B cell (primary cell): ENCODE measurements at regions not wholly inside any gene's neighbourhood (a gene's known extent, or its start where the extent isn't known, plus 50 kb on each side); places are given as distances from the start of the nearest gene placed in this dataset.

Experiments
- ATAC-seq: fragments of 200-7000 bp; cut with Tn5 transposase; one replicate; pipeline ENCODE4 v1.10.0; 2021; ENCODE audit warnings: low read depth, mild to moderate bottlenecking, moderate number of reproducible peaks, moderate library complexity
- CTCF ChIA-PET: fragments of 350-600 bp; sonication (Branson Sonifier 250); formaldehyde crosslinking; loops from one replicate; lab custom pipeline; 2021; ENCODE audit warnings: antibody characterized with exemption, inconsistent platforms; lab: Charles Lee
- POLR2A ChIA-PET: fragments of 350-600 bp; sonication (Branson Sonifier 250); formaldehyde crosslinking; loops from one replicate; lab custom pipeline; 2021; ENCODE audit warnings: antibody characterized with exemption; lab: Charles Lee
- DNase-seq: peaks from one replicate; pipeline ENCODE4 v3.0.0; 2013
- H2AFZ ChIP-seq: 2 replicates; pipeline ENCODE4 v1.6.1; 2012; ENCODE audit warnings: mild to moderate bottlenecking, low read depth, low read length; ENCODE audit not compliant: insufficient read depth, poor library complexity, severe bottlenecking
- H3K27ac ChIP-seq, 2 donors: 1 replicate in 1 of 2; 2 replicates in 1 of 2; pipeline ENCODE4 v1.5.1; 2012 to 2013; ENCODE audit warnings: low read length in 2 of 2, mild to moderate bottlenecking in 2 of 2, moderate library complexity in 1 of 2
- H3K27me3 ChIP-seq, 4 experiments: fragments of 200-600 bp in 1 of 4; sonication (generic) in 1 of 4; replicated peaks in 1 of 4; 1 replicate in 2 of 4; 2 replicates in 2 of 4; pipeline versions ENCODE4 v1.6.1 to v1.7.0; 2013 to 2016; ENCODE audit warnings: low read length in 3 of 4, mild to moderate bottlenecking in 2 of 4, mixed read lengths in 1 of 4, moderate library complexity in 1 of 4; ENCODE audit not compliant: insufficient read depth in 4 of 4, control insufficient read depth in 3 of 4; ENCODE audit errors: control extremely low read depth in 1 of 4
- H3K36me3 ChIP-seq, 2 experiments: replicated peaks in 1 of 2; 1 replicate in 1 of 2; 2 replicates in 1 of 2; pipeline versions ENCODE4 v1.6.1 to v1.7.1; 2013; ENCODE audit warnings: low read length in 1 of 2; ENCODE audit not compliant: insufficient read depth in 2 of 2, control insufficient read depth in 1 of 2; ENCODE audit errors: control extremely low read depth in 1 of 2, extremely low read depth in 1 of 2
- H3K4me1 ChIP-seq, 2 donors: fragments of 200-600 bp in 1 of 2; sonication (generic) in 1 of 2; 1 replicate in 1 of 2; 2 replicates in 1 of 2; pipeline versions ENCODE4 v1.5.1 to v1.6.1; 2013 to 2017; ENCODE audit warnings: low read length in 2 of 2; ENCODE audit not compliant: control insufficient read depth in 2 of 2, insufficient read depth in 2 of 2
- H3K4me2 ChIP-seq: replicated peaks from 2 replicates; pipeline ENCODE3; 2012; ENCODE audit warnings: mild to moderate bottlenecking, low read depth, low read length; ENCODE audit not compliant: poor library complexity, severe bottlenecking
- H3K4me3 ChIP-seq, 5 experiments: fragments of 200-600 bp in 1 of 5; sonication (generic) in 1 of 5; 1 replicate in 3 of 5; 2 replicates in 2 of 5; pipeline versions ENCODE4 v1.5.1 to v1.7.0; 2011 to 2016; ENCODE audit warnings: low read length in 4 of 5, mild to moderate bottlenecking in 4 of 5, low read depth in 2 of 5, control low read depth in 1 of 5, moderate library complexity in 1 of 5; ENCODE audit not compliant: insufficient read depth in 1 of 5; ENCODE audit errors: control extremely low read depth in 1 of 5, extremely low read depth in 1 of 5
- H3K79me2 ChIP-seq: fragments of 200-600 bp; sonication (generic); one replicate; pipeline ENCODE4 v1.6.0; 2016; ENCODE audit warnings: low read length; ENCODE audit not compliant: control insufficient read depth, insufficient read depth
- H3K9ac ChIP-seq: fragments of 200-600 bp; sonication (generic); 2 replicates; pipeline ENCODE4 v1.6.1; 2017; ENCODE audit warnings: mild to moderate bottlenecking, low read length, moderate library complexity
- H3K9me3 ChIP-seq, 3 donors: one replicate each; pipeline versions ENCODE4 v1.6.1 to v1.7.1; 2013; ENCODE audit warnings: low read length in 2 of 3; ENCODE audit not compliant: control insufficient read depth in 2 of 3, insufficient read depth in 1 of 3; ENCODE audit errors: control extremely low read depth in 1 of 3
- H4K20me1 ChIP-seq: 2 replicates; pipeline ENCODE4 v1.6.0; 2012; ENCODE audit warnings: mild to moderate bottlenecking, low read length; ENCODE audit not compliant: insufficient read depth, control insufficient read depth, poor library complexity, severe bottlenecking
- H3K27ac Mint-ChIP-seq: one replicate; pipeline ENCODE4 v1.8.0; 2021; ENCODE audit warnings: mixed read lengths
- H3K27me3 Mint-ChIP-seq: one replicate; pipeline ENCODE4 v1.8.0; 2021; ENCODE audit warnings: mixed read lengths
- H3K4me1 Mint-ChIP-seq: one replicate; pipeline ENCODE4 v1.8.0; 2021; ENCODE audit warnings: mixed read lengths
- H3K4me3 Mint-ChIP-seq: one replicate; pipeline ENCODE4 v1.8.0; 2021; ENCODE audit warnings: mixed read lengths
- H3K9me3 Mint-ChIP-seq: one replicate; pipeline ENCODE4 v1.8.0; 2022; ENCODE audit warnings: mixed read lengths; ENCODE audit not compliant: insufficient read depth
- EZH2 ChIP-seq: IDR thresholded peaks from 2 replicates; pipeline ENCODE4 v1.6.1; 2012; ENCODE audit warnings: borderline replicate concordance, low read depth, mild to moderate bottlenecking, moderate library complexity, low read length; ENCODE audit not compliant: insufficient read depth, poor library complexity, severe bottlenecking
- WGBS: methylation state at CpG from one replicate; pipeline ENCODE4 v1.1.5; 2013; ENCODE audit warnings: missing lambda C conversion rate; ENCODE audit not compliant: insufficient coverage; 5-methylcytosine and 5-hydroxymethylcytosine counted together
- intact Hi-C: fragments of 100-400 bp; cut with micrococcal nuclease; formaldehyde crosslinking; loops from one replicate; pipeline ENCODE4 v1.10.0; 2022
- TF ChIP-seq, protein P1 (sequence below): fragments of 200-600 bp; IDR thresholded peaks from one replicate; pipeline ENCODE4 v1.8.0; 2022; ENCODE audit warnings: antibody characterized with exemption, mild to moderate bottlenecking

GRCh38 chr12:67151886-67152285 is 117.3 kb upstream of the CAND1 start:
- Mint-ChIP-seq H3K27ac (no peak overlapping the region), H3K4me1 (no peaks in the 10 kb centered on the region), H3K9me3 (no peaks in the 10 kb centered on the region), H3K27me3 (peaks cover 28% of the 10 kb centered on the region), H3K4me3 (no peak overlapping the region)
- intact Hi-C loops, result no loop called here
- Histone ChIP-seq H3K9ac (no peak overlapping the region), H2AFZ (no peak overlapping the region), H3K4me1 (no peaks in the 10 kb centered on the region), H3K4me3 (no peak overlapping the region), H4K20me1 (no peaks in the 10 kb centered on the region), H3K79me2 (no peaks in the 10 kb centered on the region), H3K27me3 (no peaks in the 10 kb centered on the region), H3K9me3 (no peaks in the 10 kb centered on the region), H3K36me3 (no peaks in the 10 kb centered on the region), H3K27ac (no peak overlapping the region), H3K4me2 (no peak overlapping the region)
- no peak for TF ChIP-seq EZH2
- TF ChIP-seq, protein P1, sequence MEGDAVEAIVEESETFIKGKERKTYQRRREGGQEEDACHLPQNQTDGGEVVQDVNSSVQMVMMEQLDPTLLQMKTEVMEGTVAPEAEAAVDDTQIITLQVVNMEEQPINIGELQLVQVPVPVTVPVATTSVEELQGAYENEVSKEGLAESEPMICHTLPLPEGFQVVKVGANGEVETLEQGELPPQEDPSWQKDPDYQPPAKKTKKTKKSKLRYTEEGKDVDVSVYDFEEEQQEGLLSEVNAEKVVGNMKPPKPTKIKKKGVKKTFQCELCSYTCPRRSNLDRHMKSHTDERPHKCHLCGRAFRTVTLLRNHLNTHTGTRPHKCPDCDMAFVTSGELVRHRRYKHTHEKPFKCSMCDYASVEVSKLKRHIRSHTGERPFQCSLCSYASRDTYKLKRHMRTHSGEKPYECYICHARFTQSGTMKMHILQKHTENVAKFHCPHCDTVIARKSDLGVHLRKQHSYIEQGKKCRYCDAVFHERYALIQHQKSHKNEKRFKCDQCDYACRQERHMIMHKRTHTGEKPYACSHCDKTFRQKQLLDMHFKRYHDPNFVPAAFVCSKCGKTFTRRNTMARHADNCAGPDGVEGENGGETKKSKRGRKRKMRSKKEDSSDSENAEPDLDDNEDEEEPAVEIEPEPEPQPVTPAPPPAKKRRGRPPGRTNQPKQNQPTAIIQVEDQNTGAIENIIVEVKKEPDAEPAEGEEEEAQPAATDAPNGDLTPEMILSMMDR, result no peak
- ATAC-seq (no peak), DNase-seq (no peak)
- ChIA-PET CTCF (no interaction called here), POLR2A (no interaction called here)
- WGBS, result no CpG with 5 or more reads among the region's 3 CpGs

DNA sequence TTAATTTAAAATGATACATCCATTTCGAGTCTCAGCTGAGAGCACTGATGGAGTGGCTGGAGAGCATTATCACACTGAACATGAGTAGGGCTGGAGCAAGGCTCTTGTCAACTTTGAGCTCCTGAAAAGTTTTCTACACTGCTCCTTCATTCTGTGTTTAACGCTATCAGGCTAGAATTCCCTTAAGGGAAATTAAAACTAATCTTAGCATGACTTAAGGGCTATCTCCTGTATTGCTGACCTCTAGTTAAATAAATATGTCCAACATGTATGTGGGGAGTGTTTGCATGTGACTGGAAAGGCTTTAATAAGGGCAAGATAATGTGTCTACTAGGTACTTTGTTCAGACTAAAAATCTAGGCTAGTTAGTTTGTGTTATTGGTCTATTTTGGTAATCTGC is 116.7 kb upstream of the CAND1 start:
- Histone ChIP-seq H3K4me1 (no peaks in the 10 kb centered on the region), H3K4me2 (no peak overlapping the region), H3K27me3 (no peaks in the 10 kb centered on the region), H2AFZ (no peak overlapping the region), H3K36me3 (no peaks in the 10 kb centered on the region), H4K20me1 (no peaks in the 10 kb centered on the region), H3K4me3 (no peak overlapping the region), H3K79me2 (no peaks in the 10 kb centered on the region), H3K9ac (no peak overlapping the region), H3K27ac (no peak overlapping the region), H3K9me3 (no peaks in the 10 kb centered on the region)
- H3K27ac Mint-ChIP-seq, result no peak overlapping the region
- intact Hi-C loops, result no loop called here
- ChIA-PET POLR2A (no interaction called here), CTCF (no interaction called here)
- H3K4me3 Mint-ChIP-seq, result no peak overlapping the region
- no peaks in the 10 kb centered on the region for H3K4me1 Mint-ChIP-seq
- TF ChIP-seq EZH2, result no peak
- TF ChIP-seq, protein P1, result no peak
- no peaks in the 10 kb centered on the region for H3K9me3 Mint-ChIP-seq
- peaks cover 29% of the 10 kb centered on the region for H3K27me3 Mint-ChIP-seq
- no peak for DNase-seq
- 57% methylated on average over 1 of the region's 2 CpGs for WGBS
- no peak for ATAC-seq
